ENCODE measurements at regions not wholly inside any gene's neighbourhood (a gene's known extent, or its start where the extent isn't known, plus 50 kb on each side); places are given as distances from the start of the nearest gene placed in this dataset.

GRCh38 chr2:33900610-33901009, 301.5 kb upstream of the FAM98A start:
- H3K9ac ChIP-seq (ENCODE audit: low read length), result no peak overlapping the region
- no peak overlapping the region for H3K4me3 ChIP-seq (ENCODE audit: low read length)
- H3K27ac ChIP-seq (ENCODE audit: low read length), result no peak overlapping the region
- H3K4me1 ChIP-seq (ENCODE audit: control insufficient read depth, low read depth, low read length), result no peaks in the 10 kb centered on the region
- no peaks in the 10 kb centered on the region for H3K36me3 ChIP-seq (ENCODE audit: control insufficient read depth, low read depth, low read length)
- no peaks in the 10 kb centered on the region for H3K9me3 ChIP-seq (ENCODE audit: control insufficient read depth, low read depth, low read length)
- H3K27me3 ChIP-seq (ENCODE audit: control insufficient read depth, insufficient read depth, low read length), result no peaks in the 10 kb centered on the region

DNA sequence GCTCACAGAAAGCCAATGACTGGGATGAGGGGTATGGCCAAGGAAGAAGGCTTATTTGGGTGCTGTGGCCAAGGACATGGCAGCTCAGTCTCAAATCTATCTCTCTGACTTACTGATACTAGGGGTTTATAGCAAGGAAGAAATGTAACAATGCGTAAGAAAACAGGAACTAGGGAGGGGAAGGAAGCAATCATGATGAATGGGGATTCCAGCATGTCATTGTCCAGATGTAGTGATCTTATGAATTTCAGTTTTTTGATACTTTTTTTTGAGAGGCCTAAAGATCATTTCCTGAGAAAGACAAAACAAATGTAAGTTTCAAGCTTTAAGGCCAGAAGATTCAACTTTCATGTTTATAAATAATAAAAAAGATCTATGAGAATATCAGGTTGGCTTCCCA, 298.6 kb upstream of the FAM98A start:
- Histone ChIP-seq H3K27me3 (ENCODE audit: control insufficient read depth, insufficient read depth, low read length) (no peaks in the 10 kb centered on the region), H3K36me3 (ENCODE audit: control insufficient read depth, low read depth, low read length) (no peaks in the 10 kb centered on the region), H3K4me3 (ENCODE audit: low read length) (no peak overlapping the region), H3K27ac (ENCODE audit: low read length) (no peak overlapping the region), H3K4me1 (ENCODE audit: control insufficient read depth, low read depth, low read length) (no peaks in the 10 kb centered on the region), H3K9me3 (ENCODE audit: control insufficient read depth, low read depth, low read length) (no peaks in the 10 kb centered on the region), H3K9ac (ENCODE audit: low read length) (no peak overlapping the region)

GRCh38 chr2:33893824-33894223, 294.7 kb upstream of the FAM98A start:
- H3K9ac ChIP-seq (ENCODE audit: low read length), result no peak overlapping the region
- H3K9me3 ChIP-seq (ENCODE audit: control insufficient read depth, low read depth, low read length), result no peaks in the 10 kb centered on the region
- no peak overlapping the region for H3K27ac ChIP-seq (ENCODE audit: low read length)
- H3K4me1 ChIP-seq (ENCODE audit: control insufficient read depth, low read depth, low read length), result no peaks in the 10 kb centered on the region
- H3K4me3 ChIP-seq (ENCODE audit: low read length), result no peak overlapping the region
- no peaks in the 10 kb centered on the region for H3K27me3 ChIP-seq (ENCODE audit: control insufficient read depth, insufficient read depth, low read length)
- no peaks in the 10 kb centered on the region for H3K36me3 ChIP-seq (ENCODE audit: control insufficient read depth, low read depth, low read length)

GRCh38 chr2:33891616-33892015, 292.5 kb upstream of the FAM98A start:
- Histone ChIP-seq H3K27ac (ENCODE audit: low read length) (no peak overlapping the region), H3K27me3 (ENCODE audit: control insufficient read depth, insufficient read depth, low read length) (no peaks in the 10 kb centered on the region), H3K4me1 (ENCODE audit: control insufficient read depth, low read depth, low read length) (no peaks in the 10 kb centered on the region), H3K36me3 (ENCODE audit: control insufficient read depth, low read depth, low read length) (no peaks in the 10 kb centered on the region), H3K9me3 (ENCODE audit: control insufficient read depth, low read depth, low read length) (no peaks in the 10 kb centered on the region), H3K9ac (ENCODE audit: low read length) (no peak overlapping the region), H3K4me3 (ENCODE audit: low read length) (no peak overlapping the region)

DNA sequence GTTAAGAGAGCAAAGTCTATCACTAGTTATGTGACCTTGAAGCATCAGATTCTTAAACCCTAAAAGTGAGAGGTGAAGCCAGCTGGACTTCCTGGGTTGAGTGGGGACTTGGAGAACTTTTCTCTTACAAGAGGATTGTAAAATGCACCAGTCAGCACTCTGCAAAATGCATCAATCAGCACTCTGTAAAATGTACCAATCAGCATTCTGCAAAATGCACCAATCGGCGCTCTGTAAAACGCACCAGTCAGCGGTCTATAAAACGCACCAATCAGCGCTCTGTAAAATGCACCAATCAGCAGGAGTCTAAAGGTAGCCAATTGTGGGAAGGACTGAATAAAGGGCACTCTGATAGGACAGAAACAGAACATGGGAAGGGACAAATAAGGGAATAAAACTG, 291.6 kb upstream of the FAM98A start:
- no peaks in the 10 kb centered on the region for H3K4me1 ChIP-seq (ENCODE audit: control insufficient read depth, low read depth, low read length)
- H3K9me3 ChIP-seq (ENCODE audit: control insufficient read depth, low read depth, low read length), result no peaks in the 10 kb centered on the region
- H3K27ac ChIP-seq (ENCODE audit: low read length), result no peak overlapping the region
- no peaks in the 10 kb centered on the region for H3K27me3 ChIP-seq (ENCODE audit: control insufficient read depth, insufficient read depth, low read length)
- no peak overlapping the region for H3K9ac ChIP-seq (ENCODE audit: low read length)
- H3K4me3 ChIP-seq (ENCODE audit: low read length), result no peak overlapping the region
- no peaks in the 10 kb centered on the region for H3K36me3 ChIP-seq (ENCODE audit: control insufficient read depth, low read depth, low read length)

DNA sequence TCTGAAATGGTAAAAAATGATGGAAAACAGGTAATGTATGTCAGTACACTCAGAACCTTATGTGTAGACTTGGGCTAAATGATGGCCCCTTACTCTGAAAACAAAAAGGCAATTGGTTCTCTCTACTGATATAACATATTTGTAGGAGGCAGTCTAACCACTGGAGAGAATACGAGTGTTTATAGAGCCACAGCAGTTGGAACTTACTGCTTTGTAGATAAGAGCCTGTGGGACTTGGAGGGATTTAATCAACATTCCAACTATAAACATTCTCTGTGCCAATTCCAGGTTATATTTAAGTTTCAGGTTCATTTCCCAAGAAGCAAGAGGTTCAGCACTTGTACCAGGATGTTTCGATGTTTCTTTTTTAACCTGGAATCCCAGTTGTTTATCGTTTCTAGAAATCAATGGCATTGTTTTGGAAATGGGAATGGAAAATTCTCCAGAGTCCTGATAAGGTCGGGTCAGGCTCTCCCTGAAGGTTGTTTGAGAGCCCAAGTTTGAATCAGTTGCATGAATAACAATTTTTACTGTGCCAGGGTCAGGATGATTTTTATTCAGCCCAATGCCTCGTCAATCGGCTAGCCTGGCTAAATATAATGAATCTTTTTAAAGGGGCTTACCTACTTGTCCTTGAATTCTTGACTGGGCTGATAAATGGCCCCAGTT, 278.4 kb upstream of the FAM98A start:
- H3K27ac ChIP-seq (ENCODE audit: low read length), result no peak overlapping the region
- no peaks in the 10 kb centered on the region for H3K27me3 ChIP-seq (ENCODE audit: control insufficient read depth, insufficient read depth, low read length)
- no peaks in the 10 kb centered on the region for H3K4me1 ChIP-seq (ENCODE audit: control insufficient read depth, low read depth, low read length)
- no peaks in the 10 kb centered on the region for H3K9me3 ChIP-seq (ENCODE audit: control insufficient read depth, low read depth, low read length)
- H3K9ac ChIP-seq (ENCODE audit: low read length), result no peak overlapping the region
- no peaks in the 10 kb centered on the region for H3K36me3 ChIP-seq (ENCODE audit: control insufficient read depth, low read depth, low read length)
- H3K4me3 ChIP-seq (ENCODE audit: low read length), result no peak overlapping the region

DNA sequence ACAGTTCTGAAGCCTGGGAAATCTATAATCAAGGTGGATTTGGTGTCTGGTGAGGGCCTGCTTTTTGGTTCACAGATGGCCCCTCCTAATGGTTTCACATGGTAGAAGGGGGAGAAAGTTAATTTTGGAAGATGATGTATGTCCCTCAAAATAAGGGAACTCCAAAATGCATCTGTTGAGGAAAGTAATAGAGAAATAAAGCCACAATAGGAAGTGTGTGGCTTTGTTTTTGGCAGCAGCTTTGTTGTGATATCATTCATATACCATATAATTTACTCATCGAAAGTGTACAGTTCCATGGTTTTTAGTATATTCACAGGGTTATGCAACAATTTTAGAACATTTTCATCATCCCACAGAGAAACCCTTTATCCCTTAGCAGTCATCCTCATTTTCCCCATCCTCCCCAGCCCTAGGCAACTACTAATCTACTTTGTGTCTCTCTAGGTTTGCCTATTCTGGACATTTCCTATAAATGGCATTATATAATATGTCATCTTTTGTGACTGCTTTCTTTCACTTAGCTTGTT, 274.0 kb upstream of the FAM98A start:
- Histone ChIP-seq H3K9ac (ENCODE audit: low read length) (no peak overlapping the region), H3K4me3 (ENCODE audit: low read length) (no peak overlapping the region), H3K4me1 (ENCODE audit: control insufficient read depth, low read depth, low read length) (no peaks in the 10 kb centered on the region), H3K9me3 (ENCODE audit: control insufficient read depth, low read depth, low read length) (peaks cover 8% of the 10 kb centered on the region), H3K36me3 (ENCODE audit: control insufficient read depth, low read depth, low read length) (no peaks in the 10 kb centered on the region), H3K27me3 (ENCODE audit: control insufficient read depth, insufficient read depth, low read length) (no peaks in the 10 kb centered on the region), H3K27ac (ENCODE audit: low read length) (no peak overlapping the region)

DNA sequence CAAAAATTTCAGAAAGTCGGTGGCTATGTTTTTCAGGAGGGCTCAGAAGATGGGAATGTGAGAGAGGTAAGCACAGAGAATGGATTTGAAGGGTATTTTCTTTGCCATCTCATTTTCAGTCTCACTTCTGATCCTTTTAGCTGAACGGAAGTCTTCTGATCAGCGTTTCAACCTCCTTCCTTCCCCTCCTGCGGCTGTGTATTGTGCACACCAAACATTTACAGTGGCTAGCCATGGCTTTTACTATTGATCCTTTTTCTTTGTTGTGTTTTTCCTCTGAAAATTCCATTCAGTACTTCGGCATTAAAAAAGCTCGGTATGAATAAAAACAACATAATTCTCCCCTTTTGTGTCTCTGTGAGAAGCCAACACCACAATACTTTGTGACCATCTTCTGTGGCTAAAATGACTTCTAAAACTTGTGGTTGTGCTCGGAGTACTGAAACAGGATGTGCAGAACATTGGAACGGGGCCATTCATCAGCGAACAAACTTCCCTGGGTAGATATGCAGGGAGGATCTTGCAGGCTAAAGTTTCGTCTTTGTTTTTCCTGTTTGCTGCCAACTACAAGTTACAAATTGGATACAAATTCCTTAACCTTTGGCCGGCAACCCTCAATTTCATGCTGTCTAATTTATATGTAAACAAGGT, 260.8 kb upstream of the FAM98A start:
- Histone ChIP-seq H3K27ac (ENCODE audit: low read length) (no peak overlapping the region), H3K4me3 (ENCODE audit: low read length) (no peak overlapping the region), H3K4me1 (ENCODE audit: control insufficient read depth, low read depth, low read length) (peaks cover 7% of the 10 kb centered on the region), H3K9ac (ENCODE audit: low read length) (no peak overlapping the region), H3K27me3 (ENCODE audit: control insufficient read depth, insufficient read depth, low read length) (no peaks in the 10 kb centered on the region), H3K9me3 (ENCODE audit: control insufficient read depth, low read depth, low read length) (no peaks in the 10 kb centered on the region), H3K36me3 (ENCODE audit: control insufficient read depth, low read depth, low read length) (no peaks in the 10 kb centered on the region)

- Histone ChIP-seq H3K9ac (ENCODE audit: low read length) (no peak overlapping the region), H3K27ac (ENCODE audit: low read length) (no peak overlapping the region), H3K4me3 (ENCODE audit: low read length) (no peak overlapping the region), H3K4me1 (ENCODE audit: control insufficient read depth, low read depth, low read length) (peaks cover 7% of the 10 kb centered on the region), H3K36me3 (ENCODE audit: control insufficient read depth, low read depth, low read length) (no peaks in the 10 kb centered on the region), H3K9me3 (ENCODE audit: control insufficient read depth, low read depth, low read length) (peaks cover 4% of the 10 kb centered on the region), H3K27me3 (ENCODE audit: control insufficient read depth, insufficient read depth, low read length) (no peaks in the 10 kb centered on the region)
Observed at GRCh38 chr2:33859176-33859575, 260.1 kb upstream of the FAM98A start.

GRCh38 chr2:33848486-33848885, 249.4 kb upstream of the FAM98A start:
- H3K27me3 ChIP-seq (ENCODE audit: control insufficient read depth, insufficient read depth, low read length), result no peaks in the 10 kb centered on the region
- H3K36me3 ChIP-seq (ENCODE audit: control insufficient read depth, low read depth, low read length), result no peaks in the 10 kb centered on the region
- no peak overlapping the region for H3K27ac ChIP-seq (ENCODE audit: low read length)
- no peak overlapping the region for H3K9ac ChIP-seq (ENCODE audit: low read length)
- H3K9me3 ChIP-seq (ENCODE audit: control insufficient read depth, low read depth, low read length), result peaks cover 15% of the 10 kb centered on the region
- H3K4me1 ChIP-seq (ENCODE audit: control insufficient read depth, low read depth, low read length), result no peaks in the 10 kb centered on the region
- no peak overlapping the region for H3K4me3 ChIP-seq (ENCODE audit: low read length)

GRCh38 chr2:33839791-33840190, 240.7 kb upstream of the FAM98A start:
- Histone ChIP-seq H3K4me1 (ENCODE audit: control insufficient read depth, low read depth, low read length) (no peaks in the 10 kb centered on the region), H3K27me3 (ENCODE audit: control insufficient read depth, insufficient read depth, low read length) (no peaks in the 10 kb centered on the region), H3K9me3 (ENCODE audit: control insufficient read depth, low read depth, low read length) (no peaks in the 10 kb centered on the region), H3K4me3 (ENCODE audit: low read length) (no peak overlapping the region), H3K27ac (ENCODE audit: low read length) (no peak overlapping the region), H3K9ac (ENCODE audit: low read length) (no peak overlapping the region), H3K36me3 (ENCODE audit: control insufficient read depth, low read depth, low read length) (no peaks in the 10 kb centered on the region)

DNA sequence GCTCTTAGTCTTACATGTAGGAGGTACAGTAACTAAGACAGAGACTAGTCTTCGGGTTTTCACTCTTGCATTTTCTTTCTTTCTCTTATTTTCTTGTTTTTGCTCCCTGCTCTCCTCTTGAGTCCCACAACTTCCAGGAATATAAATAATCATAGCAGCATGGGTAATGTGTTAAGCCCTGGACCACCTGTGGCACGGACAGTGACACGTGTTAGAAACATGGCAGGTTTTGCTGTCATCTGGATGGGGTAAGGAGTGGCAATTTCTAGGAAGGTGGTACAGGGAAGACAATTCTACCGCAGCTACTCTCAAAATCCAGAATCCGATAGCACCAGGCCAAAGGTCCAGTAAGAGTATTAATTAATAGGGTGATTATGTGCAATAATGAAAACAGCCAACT, 237.5 kb upstream of the FAM98A start:
- Histone ChIP-seq H3K9ac (ENCODE audit: low read length) (no peak overlapping the region), H3K27ac (ENCODE audit: low read length) (no peak overlapping the region)

More for the DNA sequence above, 237.5 kb upstream of the FAM98A start:
- Histone ChIP-seq H3K4me3 (ENCODE audit: low read length) (no peak overlapping the region), H3K4me1 (ENCODE audit: control insufficient read depth, low read depth, low read length) (no peaks in the 10 kb centered on the region), H3K36me3 (ENCODE audit: control insufficient read depth, low read depth, low read length) (no peaks in the 10 kb centered on the region), H3K27me3 (ENCODE audit: control insufficient read depth, insufficient read depth, low read length) (no peaks in the 10 kb centered on the region), H3K9me3 (ENCODE audit: control insufficient read depth, low read depth, low read length) (no peaks in the 10 kb centered on the region)
